ENCODE measurements at regions not wholly inside any gene's neighbourhood (a gene's known extent, or its start where the extent isn't known, plus 50 kb on each side); places are given as distances from the start of the nearest gene placed in this dataset.

GRCh38 chr2:38218995-38219394 lies 143.0 kb upstream of the CYP1B1 start:
- no peaks in the 10 kb centered on the region for H3K9me2 ChIP-seq (ENCODE audit: insufficient read depth, low read length)
- no peaks in the 10 kb centered on the region for H3K27me3 ChIP-seq (ENCODE audit: insufficient read depth, low read depth, low read length)
- no peak overlapping the region for H3K27ac ChIP-seq (ENCODE audit: low read length)
- no peaks in the 10 kb centered on the region for H3F3A ChIP-seq (ENCODE audit: insufficient read depth, low read length, poor library complexity, severe bottlenecking)
- H4K20me1 ChIP-seq (ENCODE audit: insufficient read depth) = no peaks in the 10 kb centered on the region
- no peak overlapping the region for H3K4me2 ChIP-seq (ENCODE audit: low read length)
- H3K9me3 ChIP-seq (ENCODE audit: low read length) = no peaks in the 10 kb centered on the region
- H3K9ac ChIP-seq (ENCODE audit: low read length) = no peak overlapping the region
- H3K36me3 ChIP-seq (ENCODE audit: insufficient read depth, low read length) = no peaks in the 10 kb centered on the region
- no peak for TF ChIP-seq EP300 (conservative IDR thresholded peaks at IDR 0.05; ENCODE audit: poor library complexity, severe bottlenecking)
- TF ChIP-seq SMC3 (conservative IDR thresholded peaks at IDR 0.05; ENCODE audit: poor library complexity) = no peak
- no peak for TF ChIP-seq POLR2AphosphoS5 (IDR thresholded peaks at IDR 0.05)
- TF ChIP-seq CTCF (IDR thresholded peaks at IDR 0.05; ENCODE audit: poor library complexity, severe bottlenecking) = no peak
- no peaks in the 10 kb centered on the region for H3K79me2 ChIP-seq (replicated peaks; ENCODE audit: insufficient read depth, low read length)
- H2AFZ ChIP-seq (ENCODE audit: low read depth, low read length) = no peak overlapping the region
- H3K4me3 ChIP-seq (ENCODE audit: low read length) = no peak overlapping the region

- H3K4me2 ChIP-seq (ENCODE audit: low read length) = no peak overlapping the region
- no peak overlapping the region for H2AFZ ChIP-seq (ENCODE audit: low read depth, low read length)
- no peaks in the 10 kb centered on the region for H3K27me3 ChIP-seq (ENCODE audit: insufficient read depth, low read depth, low read length)
- H3F3A ChIP-seq (ENCODE audit: insufficient read depth, low read length, poor library complexity, severe bottlenecking) = no peaks in the 10 kb centered on the region
- H3K4me3 ChIP-seq (ENCODE audit: low read length) = no peak overlapping the region
- no peaks in the 10 kb centered on the region for H3K9me2 ChIP-seq (ENCODE audit: insufficient read depth, low read length)
- TF ChIP-seq TAF1 (IDR thresholded peaks at IDR 0.05; ENCODE audit: low read depth) (no peak), EZH2 (IDR thresholded peaks at IDR 0.05; ENCODE audit: borderline replicate concordance, insufficient read depth, low read length, poor library complexity, severe bottlenecking) (no peak), EP300 (conservative IDR thresholded peaks at IDR 0.05; ENCODE audit: poor library complexity, severe bottlenecking) (no peak), MXI1 (conservative IDR thresholded peaks at IDR 0.05; ENCODE audit: poor library complexity, severe bottlenecking) (no peak), SMC3 (conservative IDR thresholded peaks at IDR 0.05; ENCODE audit: poor library complexity) (no peak), CTCF (IDR thresholded peaks at IDR 0.05; ENCODE audit: poor library complexity, severe bottlenecking) (no peak), POLR2AphosphoS5 (IDR thresholded peaks at IDR 0.05) (no peak), REST (IDR thresholded peaks at IDR 0.05; ENCODE audit: borderline replicate concordance) (no peak)
- no peak overlapping the region for H3K9ac ChIP-seq (ENCODE audit: low read length)
- no peaks in the 10 kb centered on the region for H3K36me3 ChIP-seq (ENCODE audit: insufficient read depth, low read length)
- H3K9me3 ChIP-seq (ENCODE audit: low read length) = no peaks in the 10 kb centered on the region
- H3K79me2 ChIP-seq (replicated peaks; ENCODE audit: insufficient read depth, low read length) = no peaks in the 10 kb centered on the region
- no peak overlapping the region for H3K27ac ChIP-seq (ENCODE audit: low read length)
- no peaks in the 10 kb centered on the region for H4K20me1 ChIP-seq (ENCODE audit: insufficient read depth)
Observed at GRCh38 chr2:38218591-38218991, 142.6 kb upstream of the CYP1B1 start.
